H1 (cell line): ENCODE measurements at regions not wholly inside any gene's neighbourhood (a gene's known extent, or its start where the extent isn't known, plus 50 kb on each side); places are given as distances from the start of the nearest gene placed in this dataset.

Experiments
- CTCF ChIA-PET: fragments of 300-600 bp; sonication (Branson Sonifier 250); formaldehyde crosslinking; loops from one replicate; lab custom pipeline; 2021; ENCODE audit not compliant: partially characterized antibody; lab: Charles Lee
- POLR2A ChIA-PET: fragments of 300-600 bp; sonication (Branson Sonifier 250); formaldehyde crosslinking; loops from one replicate; lab custom pipeline; 2021; ENCODE audit warnings: inconsistent platforms; ENCODE audit not compliant: partially characterized antibody; lab: Charles Lee
- DNase-seq, 2 experiments: peaks; one replicate each; pipeline versions ENCODE4 v3.0.0 to v3.0.0-alpha.2; 2010 to 2022; ENCODE audit warnings: low spot score in 2 of 2, low read depth in 1 of 2, mixed read lengths in 1 of 2
- FAIRE-seq: peaks from 2 replicates; lab custom pipeline; 2011; peaks lifted over from hg19 to GRCh38; lab: Jason Lieb, UNC
- H2AFZ ChIP-seq: 2 replicates; pipeline ENCODE4 v1.8.1; 2012; ENCODE audit warnings: low read length, inconsistent platforms
- H2AK5ac ChIP-seq: 2 replicates; pipeline ENCODE4 v1.6.1; 2013; ENCODE audit warnings: low read depth, low read length
- H2BK120ac ChIP-seq: replicated peaks from 2 replicates; pipeline ENCODE3; 2013; ENCODE audit warnings: low read depth, low read length, inconsistent platforms
- H2BK12ac ChIP-seq: 2 replicates; pipeline ENCODE4 v1.6.1; 2013; ENCODE audit warnings: low read depth, low read length
- H2BK15ac ChIP-seq: 2 replicates; pipeline ENCODE4 v1.6.1; 2013; ENCODE audit warnings: low read length
- H2BK20ac ChIP-seq: 2 replicates; pipeline ENCODE4 v1.6.1; 2013; ENCODE audit warnings: low read length
- H2BK5ac ChIP-seq: 2 replicates; pipeline ENCODE4 v1.6.1; 2013; ENCODE audit warnings: low read depth, low read length
- H3K14ac ChIP-seq: 2 replicates; pipeline ENCODE4 v1.6.1; 2013; ENCODE audit warnings: inconsistent platforms; ENCODE audit not compliant: insufficient read length
- H3K18ac ChIP-seq: 2 replicates; pipeline ENCODE4 v1.6.1; 2013; ENCODE audit warnings: low read length; ENCODE audit errors: extremely low read depth
- H3K23ac ChIP-seq: 2 replicates; pipeline ENCODE4 v1.6.1; 2013; ENCODE audit warnings: inconsistent platforms; ENCODE audit not compliant: insufficient read length
- H3K23me2 ChIP-seq: 2 replicates; pipeline ENCODE4 v1.6.1; 2013; ENCODE audit warnings: low read depth, low read length
- H3K27ac ChIP-seq: 2 replicates; pipeline ENCODE4 v1.6.1; 2011; ENCODE audit warnings: low read depth, low read length, inconsistent platforms
- H3K27me3 ChIP-seq, 4 experiments: replicated peaks in 1 of 4; 1 replicate in 1 of 4; 2 replicates in 3 of 4; pipeline versions ENCODE4 v1.6.1 to v1.8.1; 2011 to 2013; ENCODE audit warnings: low read length in 3 of 4, mild to moderate bottlenecking in 3 of 4, inconsistent platforms in 2 of 4, mixed read lengths in 2 of 4, moderate library complexity in 1 of 4; ENCODE audit not compliant: control insufficient read depth in 3 of 4, insufficient read depth in 3 of 4; ENCODE audit errors: extremely low read depth in 1 of 4
- H3K36me3 ChIP-seq, 4 experiments: 2 replicates each; pipeline versions ENCODE4 v1.6.1 to v1.8.1; 2011 to 2013; ENCODE audit warnings: mild to moderate bottlenecking in 4 of 4, low read length in 3 of 4, moderate library complexity in 2 of 4, control low read depth in 1 of 4, inconsistent platforms in 1 of 4; ENCODE audit not compliant: insufficient read depth in 4 of 4, control insufficient read depth in 2 of 4
- H3K4ac ChIP-seq: replicated peaks from 2 replicates; pipeline ENCODE3; 2013; ENCODE audit warnings: low read length, low read depth, mixed read lengths, inconsistent platforms; ENCODE audit not compliant: insufficient read length
- H3K4me1 ChIP-seq, 4 experiments: replicated peaks in 1 of 4; 1 replicate in 1 of 4; 2 replicates in 3 of 4; pipeline versions ENCODE4 v1.6.1 to v1.8.1; 2011 to 2013; ENCODE audit warnings: low read length in 3 of 4, inconsistent platforms in 2 of 4, mixed read lengths in 1 of 4; ENCODE audit not compliant: insufficient read depth in 4 of 4, control insufficient read depth in 3 of 4
- H3K4me2 ChIP-seq, 2 experiments: 2 replicates each; pipeline versions ENCODE4 v1.6.1 to v1.8.1; 2011 to 2013; ENCODE audit warnings: low read depth in 2 of 2, low read length in 2 of 2, control low read depth in 1 of 2, inconsistent platforms in 1 of 2, mild to moderate bottlenecking in 1 of 2; ENCODE audit not compliant: insufficient read depth in 1 of 2
- H3K4me3 ChIP-seq, 4 experiments: fragments of 200-600, 300-600 bp in 1 of 4; sonication (generic), shearing (Covaris generic), sonication (Bioruptor Twin) in 1 of 4; 2 replicates each; pipeline versions ENCODE4 v1.5.1 to v1.8.1; 2011 to 2016; ENCODE audit warnings: low read length in 4 of 4, low read depth in 3 of 4, control low read depth in 2 of 4, inconsistent platforms in 2 of 4, mild to moderate bottlenecking in 2 of 4, mixed read lengths in 1 of 4, moderate library complexity in 1 of 4; ENCODE audit not compliant: insufficient read depth in 2 of 4; ENCODE audit errors: extremely low read depth in 1 of 4
- H3K56ac ChIP-seq: replicated peaks from 2 replicates; pipeline ENCODE3; 2013; ENCODE audit warnings: low read depth, mild to moderate bottlenecking, mixed read lengths, low read length, inconsistent platforms; ENCODE audit not compliant: insufficient read length
- H3K79me1 ChIP-seq: 2 replicates; pipeline ENCODE4 v1.6.1; 2013; ENCODE audit warnings: low read depth, low read length, control low read depth
- H3K79me2 ChIP-seq, 2 experiments: 2 replicates each; pipeline versions ENCODE4 v1.6.1 to v1.8.1; 2012 to 2013; ENCODE audit warnings: low read length in 2 of 2, mild to moderate bottlenecking in 2 of 2, inconsistent platforms in 1 of 2; ENCODE audit not compliant: insufficient read depth in 2 of 2, control insufficient read depth in 1 of 2
- H3K9ac ChIP-seq, 4 experiments: replicated peaks in 1 of 4; 1 replicate in 1 of 4; 2 replicates in 3 of 4; pipeline versions ENCODE4 v1.6.1 to v1.8.1; 2011 to 2013; ENCODE audit warnings: low read depth in 3 of 4, low read length in 3 of 4, control low read depth in 2 of 4, mild to moderate bottlenecking in 2 of 4, moderate library complexity in 2 of 4, inconsistent platforms in 1 of 4; ENCODE audit errors: extremely low read depth in 1 of 4
- H3K9me3 ChIP-seq, 2 experiments: 2 replicates each; pipeline versions ENCODE4 v1.6.1 to v1.8.1; 2012 to 2013; ENCODE audit warnings: mild to moderate bottlenecking in 2 of 2, moderate library complexity in 2 of 2, control low read depth in 1 of 2, inconsistent platforms in 1 of 2, low read depth in 1 of 2, low read length in 1 of 2, mixed read lengths in 1 of 2; ENCODE audit not compliant: insufficient read depth in 2 of 2
- H4K20me1 ChIP-seq, 2 experiments: replicated peaks in 1 of 2; 2 replicates each; pipeline versions ENCODE3 to v1.8.1; 2011 to 2013; ENCODE audit warnings: inconsistent platforms in 2 of 2, low read length in 2 of 2, mild to moderate bottlenecking in 1 of 2; ENCODE audit not compliant: insufficient read depth in 2 of 2, control insufficient read depth in 1 of 2
- H4K5ac ChIP-seq: 2 replicates; pipeline ENCODE4 v1.6.1; 2013; ENCODE audit warnings: low read length, low read depth, mixed read lengths, inconsistent platforms; ENCODE audit not compliant: insufficient read length
- H4K8ac ChIP-seq: 2 replicates; pipeline ENCODE4 v1.8.0; 2013; ENCODE audit warnings: mild to moderate bottlenecking, moderate library complexity, low read length, inconsistent platforms; ENCODE audit not compliant: insufficient read depth; ENCODE audit errors: extremely low read depth
- H4K91ac ChIP-seq: replicated peaks from 2 replicates; pipeline ENCODE3; 2013; ENCODE audit warnings: low read length, mixed read lengths, inconsistent platforms; ENCODE audit not compliant: insufficient read length
- ASH2L ChIP-seq: fragments of 200-600, 300-600 bp; sonication (generic); IDR thresholded peaks from one replicate; pipeline ENCODE4 v1.7.1; 2017; ENCODE audit warnings: low read length
- BACH1 ChIP-seq: IDR thresholded peaks from 2 replicates; pipeline ENCODE4 v1.6.1; 2012; ENCODE audit warnings: low read length, improper control_type of control experiment
- BRCA1 ChIP-seq: IDR thresholded peaks from 2 replicates; pipeline ENCODE4 v1.6.1; 2012; ENCODE audit warnings: low read depth, low read length, improper control_type of control experiment
- CTBP2 ChIP-seq: IDR thresholded peaks from 2 replicates; pipeline ENCODE4 v1.7.0; 2011; ENCODE audit warnings: borderline replicate concordance, mild to moderate bottlenecking, moderate library complexity, mixed read lengths, low read length; ENCODE audit not compliant: insufficient read depth, insufficient read length
- HDAC6 ChIP-seq: IDR thresholded peaks from one replicate; pipeline ENCODE4 v1.7.1; 2012; ENCODE audit warnings: low read depth, mild to moderate bottlenecking, inconsistent platforms, low read length, moderate library complexity
- KDM4A ChIP-seq: IDR thresholded peaks from one replicate; pipeline ENCODE4 v1.7.1; 2012; ENCODE audit warnings: low read depth, mild to moderate bottlenecking, moderate library complexity, low read length, inconsistent platforms; ENCODE audit not compliant: severe bottlenecking
- NANOG ChIP-seq: IDR thresholded peaks from 2 replicates; pipeline ENCODE4 v1.6.1; 2011; ENCODE audit warnings: low read length, low read depth, mild to moderate bottlenecking, inconsistent platforms; ENCODE audit not compliant: insufficient read depth, poor library complexity, severe bottlenecking
- PHF8 ChIP-seq: fragments of 200-600 bp; sonication (generic); conservative IDR thresholded peaks from 2 replicates; pipeline ENCODE4 v1.7.1; 2012; ENCODE audit warnings: low read depth, mild to moderate bottlenecking, inconsistent platforms, low read length, moderate library complexity
- RAD21 ChIP-seq, 2 experiments: IDR thresholded peaks in 1 of 2; conservative IDR thresholded peaks in 1 of 2; 2 replicates each; pipeline ENCODE4 v1.6.1; 2011; ENCODE audit warnings: low read depth in 2 of 2, low read length in 2 of 2, improper control_type of control experiment in 1 of 2, inconsistent platforms in 1 of 2, mild to moderate bottlenecking in 1 of 2, moderate library complexity in 1 of 2
- RNF2 ChIP-seq: fragments of 200-900, 300-1000 bp; sonication (generic); IDR thresholded peaks from 2 replicates; pipeline ENCODE4 v1.7.1; 2016; ENCODE audit warnings: borderline replicate concordance, low read depth, mild to moderate bottlenecking, antibody characterized with exemption, low read length; ENCODE audit not compliant: poor library complexity, severe bottlenecking; ENCODE audit errors: missing control alignments
- SP2 ChIP-seq: IDR thresholded peaks from 2 replicates; pipeline ENCODE4 v1.6.1; 2012; ENCODE audit warnings: mild to moderate bottlenecking, low read length, inconsistent platforms
- YY1 ChIP-seq: IDR thresholded peaks from 2 replicates; pipeline ENCODE4 v1.6.1; 2011; ENCODE audit warnings: low read depth, mild to moderate bottlenecking, low read length
- WGBS, 2 experiments: shearing (Covaris generic) in 1 of 2; methylation state at CpG; one replicate each; pipeline versions ENCODE4 v1.1.6 to v1.1.7; 2013 to 2015; ENCODE audit warnings: low lambda C conversion rate in 2 of 2, mixed read lengths in 2 of 2, inconsistent platforms in 1 of 2, low coverage in 1 of 2, missing lambda C conversion rate in 1 of 2; ENCODE audit not compliant: insufficient replicate concordance in 2 of 2, insufficient coverage in 1 of 2, insufficient read length in 1 of 2; ENCODE audit errors: extremely low coverage in 1 of 2, missing lambda C conversion rate in 1 of 2; 5-methylcytosine and 5-hydroxymethylcytosine counted together
- TF ChIP-seq, protein P1 (sequence below): IDR thresholded peaks from 2 replicates; pipeline ENCODE4 v1.6.1; 2011; ENCODE audit warnings: low read length, improper control_type of control experiment

DNA sequence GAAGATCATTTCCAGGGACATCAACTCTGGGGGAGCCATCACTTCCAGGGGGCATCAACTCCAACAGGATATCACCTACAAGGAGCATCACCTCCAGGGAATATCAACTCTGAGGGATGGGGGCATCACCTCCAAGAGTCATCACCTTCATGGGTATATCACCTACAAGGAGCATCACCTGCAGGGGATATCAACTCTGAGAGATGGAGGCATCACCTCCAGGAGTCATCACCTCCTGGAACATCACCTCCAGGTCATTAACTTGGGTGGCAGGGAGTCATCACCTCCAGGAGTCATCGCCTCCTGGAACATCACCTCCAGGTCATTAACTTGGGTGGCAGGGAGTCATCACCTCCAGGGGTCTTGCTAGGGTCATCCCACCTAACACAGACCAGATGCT, 167.6 kb downstream of the NDUFA10 start:
- Histone ChIP-seq H3K4me3 (no peak overlapping the region), H2BK5ac (no peak overlapping the region)
- POLR2A ChIA-PET = no interaction called here
- TF ChIP-seq, protein P1, sequence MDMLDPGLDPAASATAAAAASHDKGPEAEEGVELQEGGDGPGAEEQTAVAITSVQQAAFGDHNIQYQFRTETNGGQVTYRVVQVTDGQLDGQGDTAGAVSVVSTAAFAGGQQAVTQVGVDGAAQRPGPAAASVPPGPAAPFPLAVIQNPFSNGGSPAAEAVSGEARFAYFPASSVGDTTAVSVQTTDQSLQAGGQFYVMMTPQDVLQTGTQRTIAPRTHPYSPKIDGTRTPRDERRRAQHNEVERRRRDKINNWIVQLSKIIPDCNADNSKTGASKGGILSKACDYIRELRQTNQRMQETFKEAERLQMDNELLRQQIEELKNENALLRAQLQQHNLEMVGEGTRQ = no peak
- TF ChIP-seq HDAC6 (no peak), KDM4A (no peak), NANOG (no peak), BACH1 (no peak), SP2 (no peak), BRCA1 (no peak), RAD21 (IDR thresholded peaks at IDR 0.05 in 1 of 2, conservative IDR thresholded peaks at IDR 0.05 in 1 of 2; ENCODE audit: low read depth in 2 of 2, low read length in 2 of 2) (no peak), ASH2L (no peak), CTBP2 (no peak), YY1 (no peak), PHF8 (no peak), RNF2 (no peak)

More for the DNA sequence above, 167.6 kb downstream of the NDUFA10 start:
- Histone ChIP-seq H4K5ac (no peak overlapping the region), H3K79me1 (no peaks in the 10 kb centered on the region), H3K18ac (no peak overlapping the region), H4K20me1 (no peaks in the 10 kb centered on the region), H3K9ac (no peak overlapping the region), H3K4me1 (peaks cover 0 to 2% (median 0%) of the 10 kb centered on the region in 4 experiments; a peak in 1 of 7 replicates), H3K56ac (no peak overlapping the region), H3K27ac (no peak overlapping the region), H2BK20ac (no peak overlapping the region), H3K4ac (no peak overlapping the region), H2BK12ac (no peak overlapping the region), H3K23ac (no peak overlapping the region), H4K91ac (no peak overlapping the region), H4K8ac (no peak overlapping the region), H2AFZ (no peak overlapping the region), H3K79me2 (no peaks in the 10 kb centered on the region), H2BK15ac (no peak overlapping the region), H3K23me2 (no peaks in the 10 kb centered on the region), H3K36me3 (no peaks in the 10 kb centered on the region), H3K27me3 (no peaks in the 10 kb centered on the region), H3K14ac (no peak overlapping the region), H3K4me2 (no peak overlapping the region), H2BK120ac (no peak overlapping the region), H3K9me3 (peaks cover 3 to 14% of the 10 kb centered on the region in 2 experiments; a peak in 3 of 4 replicates), H2AK5ac (no peak overlapping the region)
- DNase-seq (no peak), FAIRE-seq (no peak)
- 100% methylated on average over 1 of the region's 1 CpG; no CpG with 5 or more reads in 1 of the 2 experiments for WGBS, 2 experiments
- CTCF ChIA-PET = no interaction called here
